WERI-Rb-1 (cell line): ENCODE measurements at regions not wholly inside any gene's neighbourhood (a gene's known extent, or its start where the extent isn't known, plus 50 kb on each side); places are given as distances from the start of the nearest gene placed in this dataset.

Experiments used
- DNase-seq: peaks from one replicate; pipeline ENCODE4 v3.0.0-alpha.2; 2020
- H3K27ac ChIP-seq: fragments of 250-450 bp; sonication (Bioruptor Pico); 2 replicates; pipeline ENCODE4 v1.5.1; 2020; ENCODE audit warnings: mild to moderate bottlenecking, moderate library complexity
- H3K27me3 ChIP-seq: fragments of 250-450 bp; sonication (Bioruptor Pico); 2 replicates; pipeline ENCODE4 v1.5.1; 2021; ENCODE audit warnings: mild to moderate bottlenecking, low read depth, moderate library complexity; ENCODE audit not compliant: insufficient read depth, severe bottlenecking
- H3K36me3 ChIP-seq: fragments of 250-450 bp; sonication (Bioruptor Pico); 2 replicates; pipeline ENCODE4 v1.5.1; 2020; ENCODE audit warnings: mild to moderate bottlenecking, moderate library complexity
- H3K4me3 ChIP-seq: 2 replicates; pipeline ENCODE4 v1.5.1; 2011; ENCODE audit warnings: low read depth, mild to moderate bottlenecking, control low read depth, low read length
- H3K9me3 ChIP-seq: fragments of 250-450 bp; sonication (Bioruptor Pico); 2 replicates; pipeline ENCODE4 v1.5.1; 2021; ENCODE audit warnings: mild to moderate bottlenecking, moderate library complexity; ENCODE audit not compliant: severe bottlenecking
- CTCF ChIP-seq: IDR thresholded peaks from 2 replicates; pipeline ENCODE4 v1.5.1; 2011; ENCODE audit warnings: low read depth, mild to moderate bottlenecking, control low read depth, inconsistent platforms, low read length

DNA sequence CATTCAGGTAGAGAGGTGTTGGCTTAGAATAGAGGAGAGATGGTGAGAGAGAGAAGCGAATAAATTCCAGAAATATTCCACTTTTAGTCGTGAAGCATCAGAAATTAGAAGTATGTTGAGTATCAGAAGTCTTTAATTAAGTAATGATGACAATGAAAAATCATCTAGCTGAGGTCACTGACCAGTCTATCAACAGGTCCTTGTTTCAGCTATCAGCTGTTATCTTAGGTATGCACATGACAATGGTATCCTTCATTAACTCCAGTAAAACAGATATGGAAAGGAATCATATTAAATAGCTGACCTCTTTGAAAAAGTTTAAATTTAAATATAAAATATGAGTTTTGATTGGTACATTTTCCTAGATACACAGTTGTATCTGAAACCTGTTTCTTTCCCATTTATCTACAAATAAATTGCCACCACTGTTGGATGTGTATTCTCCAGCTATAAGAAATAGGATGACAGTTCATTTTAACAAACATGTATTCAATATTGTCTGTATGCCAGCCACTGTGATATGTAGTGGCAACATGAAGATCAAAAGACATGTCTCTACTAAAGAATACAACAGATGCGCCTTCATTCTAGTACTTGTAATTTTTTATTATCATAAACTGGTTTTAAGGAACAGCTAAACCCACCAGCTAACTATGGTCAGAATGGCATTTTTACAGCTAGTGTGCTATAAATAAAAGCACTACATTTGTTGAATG lies 424.2 kb upstream of the DCN start:
- no peak overlapping the region for H3K27ac ChIP-seq
- no peaks in the 10 kb centered on the region for H3K36me3 ChIP-seq
- no peak for DNase-seq
- H3K9me3 ChIP-seq, result no peaks in the 10 kb centered on the region
- no peak overlapping the region for H3K4me3 ChIP-seq
- H3K27me3 ChIP-seq, result no peaks in the 10 kb centered on the region
- TF ChIP-seq CTCF, result no peak

- no peak overlapping the region for H3K27ac ChIP-seq
- no peak for DNase-seq
- H3K27me3 ChIP-seq, result no peaks in the 10 kb centered on the region
- H3K36me3 ChIP-seq, result no peaks in the 10 kb centered on the region
- H3K9me3 ChIP-seq, result peaks cover 3% of the 10 kb centered on the region
- H3K4me3 ChIP-seq, result no peak overlapping the region
- no peak for TF ChIP-seq CTCF
These were observed 422.3 kb upstream of the DCN start for GRCh38 chr12:91604897-91605296.

DNA sequence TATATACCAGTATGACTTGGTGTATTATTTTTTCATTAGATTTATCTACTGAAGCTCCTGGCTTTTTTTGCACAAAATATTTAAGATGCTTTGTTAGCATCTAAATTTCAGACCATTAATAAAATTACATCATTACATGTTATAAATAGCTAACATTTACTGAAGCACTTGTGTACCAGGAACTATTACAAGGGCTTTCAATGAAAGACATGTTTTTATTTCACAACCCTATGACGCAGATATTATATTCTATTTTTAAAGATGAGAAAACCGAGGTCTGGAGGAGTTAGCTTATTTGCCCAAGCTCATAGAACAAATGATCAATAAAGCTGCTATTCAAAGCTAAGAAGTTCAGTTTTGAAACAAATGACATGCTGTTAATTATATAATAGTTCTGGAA lies 420.4 kb upstream of the DCN start:
- Histone ChIP-seq H3K9me3 (peaks cover 7% of the 10 kb centered on the region), H3K4me3 (no peak overlapping the region), H3K27ac (no peak overlapping the region), H3K27me3 (no peaks in the 10 kb centered on the region), H3K36me3 (no peaks in the 10 kb centered on the region)
- DNase-seq, result no peak
- no peak for TF ChIP-seq CTCF

DNA sequence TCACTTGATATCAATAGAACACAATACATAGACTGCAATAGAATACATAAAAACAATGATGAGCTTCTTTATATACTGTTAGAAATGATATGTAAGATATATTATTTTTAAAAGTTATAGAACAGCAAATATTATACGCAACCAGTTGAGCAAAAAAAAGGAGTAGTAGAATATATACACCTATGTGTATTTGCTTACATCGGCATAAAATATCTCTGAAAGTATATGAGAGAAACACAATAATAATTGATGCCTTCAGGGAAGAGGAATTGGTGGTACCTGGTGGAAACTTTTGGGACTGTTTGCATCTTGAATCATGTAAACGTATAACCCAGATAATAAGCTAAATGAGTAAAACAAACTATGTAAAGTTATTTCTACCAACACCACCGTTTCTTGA lies 418.4 kb upstream of the DCN start:
- DNase-seq, result no peak
- H3K4me3 ChIP-seq, result no peak overlapping the region
- no peaks in the 10 kb centered on the region for H3K27me3 ChIP-seq
- H3K27ac ChIP-seq, result no peak overlapping the region
- no peaks in the 10 kb centered on the region for H3K36me3 ChIP-seq
- peaks cover 7% of the 10 kb centered on the region for H3K9me3 ChIP-seq
- TF ChIP-seq CTCF, result no peak

- H3K36me3 ChIP-seq, result no peaks in the 10 kb centered on the region
- no peak overlapping the region for H3K27ac ChIP-seq
- TF ChIP-seq CTCF, result no peak
- H3K4me3 ChIP-seq, result no peak overlapping the region
- H3K27me3 ChIP-seq, result no peaks in the 10 kb centered on the region
- DNase-seq, result no peak
- peaks cover 4% of the 10 kb centered on the region for H3K9me3 ChIP-seq
These were observed 412.1 kb upstream of the DCN start for GRCh38 chr12:91594715-91595114.

GRCh38 chr12:91591639-91591987 lies 409.0 kb upstream of the DCN start:
- no peaks in the 10 kb centered on the region for H3K9me3 ChIP-seq
- peak overlapping the region; percentile 35 for H3K27ac ChIP-seq
- H3K36me3 ChIP-seq, result no peaks in the 10 kb centered on the region
- no peak overlapping the region for H3K4me3 ChIP-seq
- TF ChIP-seq CTCF, result no peak
- H3K27me3 ChIP-seq, result no peaks in the 10 kb centered on the region
- no peak for DNase-seq
